HCT116 (cell line): ENCODE measurements at regions not wholly inside any gene's neighbourhood (a gene's known extent, or its start where the extent isn't known, plus 50 kb on each side); places are given as distances from the start of the nearest gene placed in this dataset.

Experiments used
- ATAC-seq: fragments of 200-7000 bp; cut with Tn5 transposase; 2 replicates; pipeline ENCODE4 v1.9.1; 2020; ENCODE audit warnings: mild to moderate bottlenecking, moderate library complexity
- BruUV-seq: library from RNA; stranded (reverse); fragments of 400-500 nt; replicated peaks from 2 replicates; lab custom pipeline; 2021; lab: Mats Ljungman, UMichigan
- CTCF ChIA-PET: fragments of 300-600 bp; sonication (Branson Sonifier 250); formaldehyde crosslinking; loops from one replicate; lab custom pipeline; 2021; ENCODE audit warnings: antibody characterized with exemption; lab: Charles Lee
- POLR2A ChIA-PET: fragments of 300-600, 350-600 bp; sonication (Branson Sonifier 250); formaldehyde crosslinking; loops from one replicate; lab custom pipeline; 2021; ENCODE audit warnings: antibody characterized with exemption; lab: Charles Lee
- RAD21 ChIA-PET, 2 experiments: fragments of 300-600 bp; sonication (Branson Sonifier 250); formaldehyde crosslinking; loops; one replicate each; lab custom pipeline; 2023; ENCODE audit warnings: low total read pairs in 2 of 2; ENCODE audit not compliant: uncharacterized antibody in 2 of 2, unreplicated experiment in 2 of 2, low non-redundant PET in 1 of 2; lab: Charles Lee
- DNase-seq: peaks from one replicate; pipeline ENCODE4 v3.0.0-alpha.2; 2010; ENCODE audit warnings: low read depth, low spot score
- H2AFZ ChIP-seq: fragments of 200-600 bp; shearing (Covaris generic), sonication (generic); 2 replicates; pipeline ENCODE4 v1.6.1; 2017; ENCODE audit warnings: low read depth, mixed run types, mixed read lengths, antibody characterized with exemption, low read length; ENCODE audit not compliant: poor library complexity, severe bottlenecking
- H3K27ac ChIP-seq: 2 replicates; pipeline ENCODE4 v1.5.1; 2012; ENCODE audit warnings: low read depth, low read length
- H3K27me3 ChIP-seq: fragments of 200-600 bp; sonication (generic); 2 replicates; pipeline ENCODE4 v1.6.1; 2016; ENCODE audit warnings: mixed run types, low read length, mixed read lengths; ENCODE audit not compliant: insufficient read depth
- H3K36me3 ChIP-seq, 2 experiments: fragments of 200-500 bp in 1 of 2; fragments of 200-600 bp in 1 of 2; sonication (Bioruptor generic) in 1 of 2; sonication (generic) in 1 of 2; 2 replicates each; pipeline versions ENCODE4 v1.5.1 to v1.6.1; 2014 to 2016; ENCODE audit warnings: low read length in 2 of 2, inconsistent platforms in 1 of 2, mixed read lengths in 1 of 2, mixed run types in 1 of 2; ENCODE audit not compliant: insufficient read depth in 2 of 2, control insufficient read depth in 1 of 2
- H3K4me1 ChIP-seq, 2 experiments: fragments of 200-600 bp in 1 of 2; sonication (generic) in 1 of 2; 2 replicates each; pipeline versions ENCODE4 v1.5.1 to v1.6.1; 2012 to 2017; ENCODE audit warnings: low read length in 2 of 2, inconsistent platforms in 1 of 2, mild to moderate bottlenecking in 1 of 2, mixed read lengths in 1 of 2, mixed run types in 1 of 2, moderate library complexity in 1 of 2; ENCODE audit not compliant: insufficient read depth in 2 of 2, control insufficient read depth in 1 of 2
- H3K4me2 ChIP-seq: fragments of 200-600 bp; sonication (generic); 2 replicates; pipeline ENCODE4 v1.6.1; 2017; ENCODE audit warnings: mixed run types, low read length, mixed read lengths
- H3K4me3 ChIP-seq, 2 experiments: fragments of 200-600 bp in 1 of 2; sonication (generic) in 1 of 2; replicated peaks in 1 of 2; 2 replicates each; pipeline ENCODE4 v1.5.1; 2011 to 2016; ENCODE audit warnings: low read length in 2 of 2, control low read depth in 1 of 2, low read depth in 1 of 2, mild to moderate bottlenecking in 1 of 2, mixed read lengths in 1 of 2, mixed run types in 1 of 2
- H3K79me2 ChIP-seq: fragments of 200-600 bp; sonication (generic); 2 replicates; pipeline ENCODE4 v1.6.1; 2017; ENCODE audit warnings: mild to moderate bottlenecking, mixed run types, low read length, moderate library complexity, mixed read lengths; ENCODE audit not compliant: insufficient read depth
- H3K9ac ChIP-seq: fragments of 200-600 bp; sonication (generic); 2 replicates; pipeline ENCODE4 v1.6.1; 2016; ENCODE audit warnings: low read length, mixed read lengths
- H3K9me2 ChIP-seq: fragments of 200-600 bp; sonication (generic), shearing (Covaris generic); 2 replicates; pipeline ENCODE4 v1.6.1; 2017; ENCODE audit warnings: mixed run types, mild to moderate bottlenecking, moderate library complexity; ENCODE audit not compliant: insufficient read depth
- H3K9me3 ChIP-seq, 2 experiments: fragments of 200-500 bp in 1 of 2; fragments of 200-600 bp in 1 of 2; sonication (Bioruptor generic) in 1 of 2; sonication (generic) in 1 of 2; 2 replicates each; pipeline ENCODE4 v1.6.1; 2014 to 2017; ENCODE audit warnings: low read length in 2 of 2, mixed read lengths in 2 of 2, inconsistent platforms in 1 of 2, low read depth in 1 of 2, mild to moderate bottlenecking in 1 of 2, mixed run types in 1 of 2, moderate library complexity in 1 of 2; ENCODE audit not compliant: control insufficient read depth in 1 of 2, insufficient read depth in 1 of 2
- H4K20me1 ChIP-seq: fragments of 200-600 bp; sonication (generic), shearing (Covaris generic); 2 replicates; pipeline ENCODE4 v1.6.1; 2017; ENCODE audit warnings: mixed run types, mild to moderate bottlenecking, moderate library complexity; ENCODE audit not compliant: insufficient read depth
- CBX3 ChIP-seq: IDR thresholded peaks from 2 replicates; pipeline ENCODE4 v1.6.1; 2012; ENCODE audit warnings: low read depth
- CEBPB ChIP-seq: IDR thresholded peaks from 2 replicates; pipeline ENCODE4 v1.6.1; 2012; ENCODE audit warnings: low read depth
- ELF1 ChIP-seq: IDR thresholded peaks from 2 replicates; pipeline ENCODE4 v1.6.1; 2012; ENCODE audit warnings: low read depth, borderline replicate concordance
- FOSL1 ChIP-seq: IDR thresholded peaks from 2 replicates; pipeline ENCODE4 v1.6.1; 2012; ENCODE audit warnings: low read depth
- JUND ChIP-seq: IDR thresholded peaks from 2 replicates; pipeline ENCODE4 v1.6.1; 2012
- TCF7L2 ChIP-seq: IDR thresholded peaks from 2 replicates; pipeline ENCODE4 v1.7.0; 2011; ENCODE audit warnings: borderline replicate concordance, inconsistent platforms; ENCODE audit not compliant: insufficient read depth, insufficient read length; ENCODE audit errors: extremely low read depth
- intact Hi-C: fragments of 100-400 bp; cut with micrococcal nuclease; formaldehyde crosslinking; loops from 2 replicates; pipeline ENCODE4 v1.10.0; 2022
- TF ChIP-seq, protein P1 (sequence below), 3 experiments: fragments of 200-600 bp in 1 of 3; sonication (generic) in 1 of 3; IDR thresholded peaks in 2 of 3; conservative IDR thresholded peaks in 1 of 3; 2 replicates each; pipeline ENCODE4 v1.5.1; 2012 to 2017; ENCODE audit warnings: low read depth in 2 of 3, low read length in 2 of 3, antibody characterized with exemption in 1 of 3, borderline replicate concordance in 1 of 3, control low read depth in 1 of 3, mild to moderate bottlenecking in 1 of 3, mixed read lengths in 1 of 3, mixed run types in 1 of 3, moderate library complexity in 1 of 3; ENCODE audit not compliant: insufficient read depth in 1 of 3

DNA sequence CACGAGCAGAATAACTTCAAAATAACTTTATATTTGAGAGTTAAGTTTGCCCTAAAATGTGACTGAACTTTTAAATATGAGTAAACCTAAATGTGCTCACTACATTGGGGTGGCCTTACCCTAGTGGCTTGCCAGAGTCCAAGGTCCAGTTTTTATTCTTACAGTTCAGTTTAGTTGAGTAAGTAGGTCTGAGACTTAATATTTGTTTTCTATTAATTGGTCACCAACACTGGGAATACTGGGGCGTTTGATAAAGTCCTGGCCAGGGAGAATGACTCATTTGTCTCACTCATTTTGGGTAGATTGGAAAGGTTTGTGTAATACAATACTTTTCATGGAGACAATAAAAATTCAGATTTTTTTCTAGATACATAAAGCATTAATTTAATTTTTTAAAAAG, 127.8 kb upstream of the SPATA13 start:
- POLR2A ChIA-PET: no interaction called here
- H3K27ac ChIP-seq: no peak overlapping the region
- TF ChIP-seq, protein P1, sequence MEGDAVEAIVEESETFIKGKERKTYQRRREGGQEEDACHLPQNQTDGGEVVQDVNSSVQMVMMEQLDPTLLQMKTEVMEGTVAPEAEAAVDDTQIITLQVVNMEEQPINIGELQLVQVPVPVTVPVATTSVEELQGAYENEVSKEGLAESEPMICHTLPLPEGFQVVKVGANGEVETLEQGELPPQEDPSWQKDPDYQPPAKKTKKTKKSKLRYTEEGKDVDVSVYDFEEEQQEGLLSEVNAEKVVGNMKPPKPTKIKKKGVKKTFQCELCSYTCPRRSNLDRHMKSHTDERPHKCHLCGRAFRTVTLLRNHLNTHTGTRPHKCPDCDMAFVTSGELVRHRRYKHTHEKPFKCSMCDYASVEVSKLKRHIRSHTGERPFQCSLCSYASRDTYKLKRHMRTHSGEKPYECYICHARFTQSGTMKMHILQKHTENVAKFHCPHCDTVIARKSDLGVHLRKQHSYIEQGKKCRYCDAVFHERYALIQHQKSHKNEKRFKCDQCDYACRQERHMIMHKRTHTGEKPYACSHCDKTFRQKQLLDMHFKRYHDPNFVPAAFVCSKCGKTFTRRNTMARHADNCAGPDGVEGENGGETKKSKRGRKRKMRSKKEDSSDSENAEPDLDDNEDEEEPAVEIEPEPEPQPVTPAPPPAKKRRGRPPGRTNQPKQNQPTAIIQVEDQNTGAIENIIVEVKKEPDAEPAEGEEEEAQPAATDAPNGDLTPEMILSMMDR (IDR thresholded peaks at IDR 0.05 in 2 of 3, conservative IDR thresholded peaks at IDR 0.05 in 1 of 3; ENCODE audit: borderline replicate concordance in 1 of 3, insufficient read depth in 1 of 3, low read depth in 2 of 3, low read length in 2 of 3): no peak
- no peak for TF ChIP-seq CEBPB
- no peak for TF ChIP-seq JUND
- no peak for TF ChIP-seq CBX3
- CTCF ChIA-PET: no interaction called here
- no peak overlapping the region for H3K4me3 ChIP-seq
- intact Hi-C loops: no loop called here
- H3K4me2 ChIP-seq: no peak overlapping the region
- DNase-seq (no peak), ATAC-seq (no peak)
- H3K79me2 ChIP-seq: no peaks in the 10 kb centered on the region
- BruUV-seq: no TSS peak
- H4K20me1 ChIP-seq: no peaks in the 10 kb centered on the region
- H3K36me3 ChIP-seq: no peaks in the 10 kb centered on the region
- no peaks in the 10 kb centered on the region for H3K9me3 ChIP-seq
- RAD21 ChIA-PET: no interaction called here
- no peak overlapping the region for H3K9ac ChIP-seq
- no peak overlapping the region for H2AFZ ChIP-seq
- no peaks in the 10 kb centered on the region for H3K9me2 ChIP-seq
- H3K27me3 ChIP-seq: no peaks in the 10 kb centered on the region
- no peaks in the 10 kb centered on the region for H3K4me1 ChIP-seq

DNA sequence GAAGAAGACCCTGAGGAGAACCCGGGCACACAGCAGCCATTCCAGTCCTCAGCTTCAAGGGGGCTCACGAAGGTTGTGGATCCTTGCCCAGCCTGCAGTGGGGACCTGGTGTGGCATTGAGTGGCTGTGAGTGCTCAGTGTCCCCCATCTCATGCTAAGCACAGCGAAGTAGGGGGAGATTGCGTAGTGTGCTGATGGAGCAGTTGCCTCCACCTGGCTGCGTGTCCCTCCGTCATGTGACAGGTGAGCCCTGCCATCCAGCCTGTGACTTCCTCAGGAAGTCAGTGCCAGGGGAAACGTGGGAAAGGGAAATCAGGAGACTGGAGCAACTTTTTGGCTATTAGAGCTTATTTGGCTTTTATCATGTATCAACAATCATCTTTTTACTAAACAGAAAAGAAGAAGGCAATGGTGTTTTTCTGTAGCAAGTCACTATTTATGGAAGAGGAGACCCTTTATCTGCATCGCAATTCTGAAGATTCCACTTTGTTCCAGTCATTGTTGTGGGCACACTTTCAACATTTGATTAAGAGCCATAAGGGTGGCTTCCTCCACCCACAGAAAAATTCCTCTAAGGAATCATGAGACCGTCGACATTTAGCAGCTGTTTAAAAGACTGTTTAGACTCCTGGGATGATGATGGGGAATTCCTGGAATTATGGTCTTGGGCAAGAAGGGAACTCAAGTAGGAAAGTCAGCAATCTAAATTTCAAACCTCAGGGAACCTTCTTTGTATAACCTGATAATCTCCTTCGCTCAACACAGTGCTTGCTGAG, 126.8 kb upstream of the SPATA13 start:
- ChIA-PET POLR2A (no interaction called here), CTCF (no interaction called here), RAD21 (no interaction called here)
- Histone ChIP-seq H3K27me3 (no peaks in the 10 kb centered on the region), H3K79me2 (no peaks in the 10 kb centered on the region), H3K9me2 (no peaks in the 10 kb centered on the region), H2AFZ (no peak overlapping the region), H3K27ac (no peak overlapping the region), H3K9ac (no peak overlapping the region), H4K20me1 (no peaks in the 10 kb centered on the region), H3K9me3 (no peaks in the 10 kb centered on the region), H3K4me3 (no peak overlapping the region), H3K4me1 (no peaks in the 10 kb centered on the region), H3K4me2 (no peak overlapping the region), H3K36me3 (no peaks in the 10 kb centered on the region)
- ATAC-seq (no peak), DNase-seq (no peak)
- TF ChIP-seq FOSL1 (no peak), TCF7L2 (no peak), ELF1 (no peak)
- intact Hi-C loops: no loop called here
- no TSS peak for BruUV-seq
